PC-9 (cell line): ENCODE measurements at regions not wholly inside any gene's neighbourhood (a gene's known extent, or its start where the extent isn't known, plus 50 kb on each side); places are given as distances from the start of the nearest gene placed in this dataset.

Source experiments
- BruUV-seq: library from RNA; stranded (reverse); fragments of 400-500 nt; replicated peaks from 2 replicates; lab custom pipeline; 2021; lab: Mats Ljungman, UMichigan
- CTCF ChIA-PET: fragments of 300-600 bp; sonication (Branson Sonifier 250); formaldehyde crosslinking; loops from one replicate; lab custom pipeline; 2022; ENCODE audit warnings: antibody characterized with exemption; lab: Charles Lee
- POLR2A ChIA-PET: fragments of 300-600 bp; sonication (Branson Sonifier 250); formaldehyde crosslinking; loops from one replicate; lab custom pipeline; 2022; ENCODE audit warnings: antibody characterized with exemption; ENCODE audit not compliant: unreplicated experiment; lab: Charles Lee
- DNase-seq, 2 experiments: peaks; one replicate each; pipeline versions ENCODE4 v3.0.0 to v3.0.0-alpha.2; 2015 to 2022; ENCODE audit warnings: mixed read lengths in 1 of 2
- H2AFZ ChIP-seq: fragments of 200-600 bp; sonication (generic); 2 replicates; pipeline ENCODE4 v1.8.1; 2017; ENCODE audit warnings: antibody characterized with exemption
- H3F3A ChIP-seq: fragments of 200-600 bp; sonication (generic); 2 replicates; pipeline ENCODE4 v1.8.1; 2017; ENCODE audit warnings: antibody characterized with exemption, mild to moderate bottlenecking, low read depth; ENCODE audit not compliant: insufficient read depth
- H3K27ac ChIP-seq: fragments of 200-600 bp; sonication (generic); 2 replicates; pipeline ENCODE4 v1.6.1; 2016; ENCODE audit warnings: mixed run types
- H3K27me3 ChIP-seq: fragments of 200-600 bp; sonication (generic); 2 replicates; pipeline ENCODE4 v1.6.1; 2016; ENCODE audit warnings: low read depth, mixed run types; ENCODE audit not compliant: insufficient read depth
- H3K36me3 ChIP-seq: fragments of 200-600 bp; sonication (generic); 2 replicates; pipeline ENCODE4 v1.6.1; 2016; ENCODE audit warnings: low read depth, mixed run types
- H3K4me1 ChIP-seq: fragments of 200-600 bp; sonication (generic); replicated peaks from 2 replicates; pipeline ENCODE4 v1.6.1; 2016; ENCODE audit warnings: mixed run types; ENCODE audit not compliant: insufficient read depth
- H3K4me2 ChIP-seq: fragments of 200-600 bp; sonication (generic); 2 replicates; pipeline ENCODE4 v1.6.1; 2017; ENCODE audit warnings: mixed run types
- H3K4me3 ChIP-seq: fragments of 200-600 bp; sonication (generic); 2 replicates; pipeline ENCODE4 v1.6.1; 2016; ENCODE audit warnings: mixed run types
- H3K79me2 ChIP-seq: fragments of 200-600 bp; sonication (generic); 2 replicates; pipeline ENCODE4 v1.6.1; 2017; ENCODE audit warnings: low read depth, mixed run types
- H3K9me2 ChIP-seq: fragments of 200-600 bp; sonication (generic); 2 replicates; pipeline ENCODE4 v1.8.1; 2017; ENCODE audit warnings: mild to moderate bottlenecking; ENCODE audit not compliant: insufficient read depth
- H3K9me3 ChIP-seq: fragments of 200-600 bp; sonication (generic); 2 replicates; pipeline ENCODE4 v1.8.1; 2016; ENCODE audit warnings: low read depth; ENCODE audit not compliant: insufficient read depth
- H4K20me1 ChIP-seq: fragments of 200-600 bp; sonication (generic); 2 replicates; pipeline ENCODE4 v1.8.1; 2017; ENCODE audit not compliant: insufficient read depth
- CTCF ChIP-seq: fragments of 200-600 bp; sonication (generic); conservative IDR thresholded peaks from 2 replicates; pipeline ENCODE4 v1.6.1; 2017; ENCODE audit warnings: mixed run types, antibody characterized with exemption, mild to moderate bottlenecking, moderate library complexity
- EZH2 ChIP-seq: fragments of 200-600 bp; sonication (generic); IDR thresholded peaks from 2 replicates; pipeline ENCODE4 v1.8.0; 2017; ENCODE audit warnings: antibody characterized with exemption, low read depth
- intact Hi-C: fragments of 100-400 bp; cut with micrococcal nuclease; formaldehyde crosslinking; loops from one replicate; pipeline ENCODE4 v1.10.0; 2022; ENCODE audit not compliant: unreplicated experiment

- no peaks in the 10 kb centered on the region for H3K36me3 ChIP-seq
- H3K4me1 ChIP-seq: no peaks in the 10 kb centered on the region
- H3K9me3 ChIP-seq: no peaks in the 10 kb centered on the region
- no peak for DNase-seq
- no peak overlapping the region for H3K4me2 ChIP-seq
- H3K27ac ChIP-seq: no peak overlapping the region
- H2AFZ ChIP-seq: no peak overlapping the region
- 0 out of 2 replicates have a peak, but pooled peaks cover 5% of the 10 kb centered on the region for H3K9me2 ChIP-seq
- CTCF ChIA-PET: no interaction called here
- intact Hi-C loops: no loop called here
- no peaks in the 10 kb centered on the region for H3K79me2 ChIP-seq
- H3K4me3 ChIP-seq: no peak overlapping the region
- no peaks in the 10 kb centered on the region for H3F3A ChIP-seq
- TF ChIP-seq CTCF (no peak), EZH2 (no peak)
- H3K27me3 ChIP-seq: no peaks in the 10 kb centered on the region
- POLR2A ChIA-PET: no interaction called here
- H4K20me1 ChIP-seq: no peaks in the 10 kb centered on the region
- BruUV-seq: no TSS peak
Measured at GRCh38 chr5:101658433-101658832, 637.7 kb downstream of the SLCO4C1 start.

- intact Hi-C loops: no loop called here
- Histone ChIP-seq H2AFZ (no peak overlapping the region), H3K4me2 (no peak overlapping the region), H3K79me2 (no peaks in the 10 kb centered on the region), H3K4me1 (no peaks in the 10 kb centered on the region), H3K4me3 (no peak overlapping the region), H3K27me3 (no peaks in the 10 kb centered on the region), H3K36me3 (no peaks in the 10 kb centered on the region), H3K9me3 (no peaks in the 10 kb centered on the region), H3K27ac (no peak overlapping the region), H4K20me1 (no peaks in the 10 kb centered on the region), H3K9me2 (0 out of 2 replicates have a peak, but pooled peaks cover 5% of the 10 kb centered on the region), H3F3A (no peaks in the 10 kb centered on the region)
- POLR2A ChIA-PET: no interaction called here
- DNase-seq: no peak
- no peak for TF ChIP-seq EZH2
- no peak for TF ChIP-seq CTCF
- CTCF ChIA-PET: no interaction called here
- no TSS peak for BruUV-seq
Measured at GRCh38 chr5:101653996-101654395, 642.1 kb downstream of the SLCO4C1 start.

- Histone ChIP-seq H3K27me3 (no peaks in the 10 kb centered on the region), H3K4me3 (no peak overlapping the region), H3F3A (no peaks in the 10 kb centered on the region), H3K9me2 (no peaks in the 10 kb centered on the region), H3K27ac (no peak overlapping the region), H3K4me2 (no peak overlapping the region), H3K9me3 (no peaks in the 10 kb centered on the region), H4K20me1 (no peaks in the 10 kb centered on the region), H3K36me3 (no peaks in the 10 kb centered on the region), H3K4me1 (no peaks in the 10 kb centered on the region), H2AFZ (no peak overlapping the region), H3K79me2 (no peaks in the 10 kb centered on the region)
- TF ChIP-seq CTCF: no peak
- ChIA-PET CTCF (no interaction called here), POLR2A (no interaction called here)
- no TSS peak for BruUV-seq
- DNase-seq: no peak
- intact Hi-C loops: no loop called here
Measured at GRCh38 chr5:101647861-101648260, 648.2 kb downstream of the SLCO4C1 start.
